HepG2 (cell line): ENCODE measurements at regions not wholly inside any gene's neighbourhood (a gene's known extent, or its start where the extent isn't known, plus 50 kb on each side); places are given as distances from the start of the nearest gene placed in this dataset.

ENCODE experiments used
- CHD4 ChIP-seq: fragments of 200-600 bp; sonication (generic); IDR thresholded peaks from 2 replicates; pipeline ENCODE4 v1.7.0; 2017; ENCODE audit warnings: mild to moderate bottlenecking, low read length, borderline replicate concordance
- CTCF ChIP-seq: sonication (generic); formaldehyde crosslinking; IDR thresholded peaks from 2 replicates; pipeline ENCODE4 v1.5.0; 2020; ENCODE audit warnings: mild to moderate bottlenecking, missing genetic modification reagents, moderate library complexity
- FOSL1 ChIP-seq: sonication (generic); formaldehyde crosslinking; IDR thresholded peaks from 2 replicates; pipeline ENCODE4 v1.9.0; 2021; ENCODE audit warnings: missing genetic modification reagents, borderline replicate concordance
- FOXJ3 ChIP-seq: sonication (generic); formaldehyde crosslinking; IDR thresholded peaks from 2 replicates; pipeline ENCODE4 v1.4.0; 2020; ENCODE audit warnings: missing genetic modification reagents, mild to moderate bottlenecking, borderline replicate concordance
- MYC ChIP-seq: sonication (generic); formaldehyde crosslinking; IDR thresholded peaks from 2 replicates; pipeline ENCODE4 v1.9.0; 2021; ENCODE audit warnings: missing genetic modification reagents, borderline replicate concordance
- NAIF1 ChIP-seq: sonication (generic); formaldehyde crosslinking; IDR thresholded peaks from 2 replicates; pipeline ENCODE4 v1.5.0; 2020; ENCODE audit warnings: mild to moderate bottlenecking, missing genetic modification reagents, borderline replicate concordance
- SOX13 ChIP-seq, 3 experiments: fragments of 450-650 bp in 1 of 3; sonication (generic) in 1 of 3; formaldehyde crosslinking in 1 of 3; IDR thresholded peaks in 2 of 3; conservative IDR thresholded peaks in 1 of 3; 2 replicates each; pipeline versions ENCODE4 v1.5.0 to v1.6.1; 2016 to 2020; ENCODE audit warnings: antibody characterized with exemption in 1 of 3, mild to moderate bottlenecking in 1 of 3, missing compliant biosample characterization in 1 of 3, missing genetic modification reagents in 1 of 3, moderate library complexity in 1 of 3
- TARDBP ChIP-seq: sonication (generic); formaldehyde crosslinking; IDR thresholded peaks from 2 replicates; pipeline ENCODE4 v1.8.0; 2022; ENCODE audit warnings: mild to moderate bottlenecking, missing genetic modification reagents
- TBX3 ChIP-seq: fragments of 450-650 bp; IDR thresholded peaks from 2 replicates; pipeline ENCODE4 v1.6.1; 2017; ENCODE audit warnings: antibody characterized with exemption, mild to moderate bottlenecking, inconsistent platforms, borderline replicate concordance
- TERF1 ChIP-seq: sonication (generic); formaldehyde crosslinking; IDR thresholded peaks from 2 replicates; pipeline ENCODE4 v1.8.0; 2022; ENCODE audit warnings: mild to moderate bottlenecking, missing genetic modification reagents, moderate library complexity
- ZBTB49 ChIP-seq: sonication (generic); formaldehyde crosslinking; IDR thresholded peaks from 2 replicates; pipeline ENCODE4 v1.4.0; 2020; ENCODE audit warnings: missing genetic modification reagents, borderline replicate concordance
- ZNF274 ChIP-seq: sonication (generic); formaldehyde crosslinking; IDR thresholded peaks from 2 replicates; pipeline ENCODE4 v1.5.1; 2020; ENCODE audit warnings: mild to moderate bottlenecking, missing genetic modification reagents

GRCh38 chr1:36706416-36706815 lies 223.7 kb upstream of the CSF3R start:
- no peak for TF ChIP-seq TARDBP (CRISPR knock-in tag)
- no peak for TF ChIP-seq FOXJ3
- no peak for TF ChIP-seq NAIF1
- TF ChIP-seq TBX3: no peak
- TF ChIP-seq ZNF274 (CRISPR knock-in tag): no peak
- TF ChIP-seq FOSL1: no peak
- TF ChIP-seq CTCF (CRISPR knock-in tag): no peak
- TF ChIP-seq ZBTB49 (CRISPR knock-in tag): no peak
- TF ChIP-seq MYC (CRISPR knock-in tag): no peak
- no peak for TF ChIP-seq SOX13 (IDR thresholded peaks at IDR 0.05)
- TF ChIP-seq SOX13 (CRISPR knock-in tag; conservative IDR thresholded peaks at IDR 0.05 in 1 of 2, IDR thresholded peaks at IDR 0.05 in 1 of 2): no peak
- no peak for TF ChIP-seq TERF1 (CRISPR knock-in tag)
- TF ChIP-seq CHD4: no peak
